ENCODE measurements at regions not wholly inside any gene's neighbourhood (a gene's known extent, or its start where the extent isn't known, plus 50 kb on each side); places are given as distances from the start of the nearest gene placed in this dataset.

DNA sequence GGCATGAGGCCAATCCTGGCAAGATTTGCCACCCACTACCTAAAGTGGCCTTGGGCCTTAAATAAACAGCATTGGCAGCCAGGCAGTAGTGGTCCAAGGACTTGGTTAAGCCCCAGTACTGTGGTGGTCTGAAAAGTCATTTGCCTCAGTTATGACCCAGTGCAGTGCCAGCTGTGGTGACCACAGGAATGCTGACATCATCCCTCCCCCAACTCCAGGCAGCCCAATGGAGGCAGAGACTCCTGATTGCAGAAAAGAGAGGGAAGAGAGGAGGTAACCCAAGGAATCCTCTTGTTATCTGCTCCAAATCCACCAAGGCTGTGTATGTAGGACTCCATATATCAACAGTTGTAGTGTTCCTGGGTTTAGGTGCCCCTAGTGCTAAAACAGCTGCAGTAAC, 883.6 kb downstream of the SQOR start:
- DNase-seq, result no peak
- ATAC-seq, result no peak
- H3K4me3 Mint-ChIP-seq, result no peak overlapping the region
- H3K4me1 Mint-ChIP-seq, result no peaks in the 10 kb centered on the region
- H3K9me3 Mint-ChIP-seq, result peaks cover under 1 to 4% of the 10 kb centered on the region in 2 donors
- no peaks in the 10 kb centered on the region for H3K27me3 Mint-ChIP-seq
- no peak overlapping the region for H3K27ac Mint-ChIP-seq

- no peaks in the 10 kb centered on the region for H3K4me1 Mint-ChIP-seq
- no peak overlapping the region for H3K4me3 Mint-ChIP-seq
- DNase-seq, result no peak
- ATAC-seq, result no peak
- H3K9me3 Mint-ChIP-seq, result peaks cover 0 to 6% of the 10 kb centered on the region in 2 donors
- no peak overlapping the region for H3K27ac Mint-ChIP-seq
- no peaks in the 10 kb centered on the region for H3K27me3 Mint-ChIP-seq
Observed at GRCh38 chr15:46523701-46524100, 888.9 kb downstream of the SQOR start.

- Mint-ChIP-seq H3K4me1 (no peaks in the 10 kb centered on the region), H3K27ac (no peak overlapping the region), H3K27me3 (no peaks in the 10 kb centered on the region), H3K9me3 (peaks cover 0 to 6% of the 10 kb centered on the region in 2 donors), H3K4me3 (no peak overlapping the region)
- DNase-seq (no peak), ATAC-seq (no peak)
Observed at GRCh38 chr15:46525984-46526725, 891.3 kb downstream of the SQOR start.

GRCh38 chr15:46526726-46527110, 891.9 kb downstream of the SQOR start:
- no peaks in the 10 kb centered on the region for H3K4me1 Mint-ChIP-seq
- peaks cover 0 to 6% of the 10 kb centered on the region in 2 donors for H3K9me3 Mint-ChIP-seq
- no peak overlapping the region for H3K27ac Mint-ChIP-seq
- DNase-seq, result no peak
- H3K27me3 Mint-ChIP-seq, result no peaks in the 10 kb centered on the region
- no peak for ATAC-seq
- no peak overlapping the region for H3K4me3 Mint-ChIP-seq

DNA sequence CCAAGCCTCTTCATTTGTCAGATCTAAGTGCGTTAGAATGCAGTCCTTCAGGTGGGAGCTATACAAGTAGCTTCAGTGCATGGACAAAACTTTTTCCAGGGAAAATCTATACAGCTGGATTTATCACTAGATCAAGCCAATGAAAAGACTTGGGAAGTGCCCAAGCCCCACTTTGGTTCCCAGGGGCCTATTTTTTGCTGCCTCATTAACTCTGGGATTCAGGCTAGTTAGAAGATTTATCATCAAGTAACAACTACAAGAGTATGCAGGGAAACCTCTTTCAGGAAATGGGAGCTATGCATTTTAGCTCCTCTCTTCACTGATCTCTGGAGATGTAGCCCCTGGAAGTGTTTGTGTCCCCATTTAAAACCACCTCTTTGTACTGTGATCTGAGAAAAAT, 908.8 kb downstream of the SQOR start:
- H3K4me3 Mint-ChIP-seq, result no peak overlapping the region
- no peaks in the 10 kb centered on the region for H3K4me1 Mint-ChIP-seq
- H3K27me3 Mint-ChIP-seq, result no peaks in the 10 kb centered on the region
- ATAC-seq (no peak), DNase-seq (no peak)
- H3K9me3 Mint-ChIP-seq, result peaks cover 22 to 36% of the 10 kb centered on the region in 2 donors
- H3K27ac Mint-ChIP-seq, result no peak overlapping the region

- DNase-seq (no peak), ATAC-seq (no peak)
- Mint-ChIP-seq H3K27me3 (no peaks in the 10 kb centered on the region), H3K27ac (no peak overlapping the region), H3K9me3 (peaks cover 7 to 18% of the 10 kb centered on the region in 2 donors), H3K4me1 (no peaks in the 10 kb centered on the region), H3K4me3 (no peak overlapping the region)
Observed at GRCh38 chr15:46548989-46549388, 914.2 kb downstream of the SQOR start.

DNA sequence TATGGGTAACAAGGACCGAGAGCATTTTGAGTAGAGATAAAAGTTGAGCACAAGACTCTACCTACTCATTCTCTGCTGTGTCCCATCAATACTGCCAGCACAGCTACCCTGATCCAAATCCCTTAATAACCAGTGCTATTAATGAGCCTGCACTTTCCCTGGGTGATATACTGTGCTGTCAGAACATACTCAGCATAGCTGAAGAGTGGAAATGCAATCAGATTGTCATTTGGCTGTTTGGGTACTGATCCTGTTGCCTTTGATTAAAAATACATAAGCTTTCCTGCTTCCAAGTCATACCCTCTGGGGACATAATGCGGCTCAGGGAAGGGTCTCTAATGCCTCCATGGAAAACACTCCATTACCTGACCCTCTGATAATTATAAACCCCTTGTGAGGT, 917.5 kb downstream of the SQOR start:
- H3K27ac Mint-ChIP-seq, result no peak overlapping the region
- no peak overlapping the region for H3K4me3 Mint-ChIP-seq
- ATAC-seq, result no peak
- no peak for DNase-seq
- H3K4me1 Mint-ChIP-seq, result no peaks in the 10 kb centered on the region
- peaks cover 0 to 10% of the 10 kb centered on the region in 2 donors for H3K9me3 Mint-ChIP-seq
- no peaks in the 10 kb centered on the region for H3K27me3 Mint-ChIP-seq

DNA sequence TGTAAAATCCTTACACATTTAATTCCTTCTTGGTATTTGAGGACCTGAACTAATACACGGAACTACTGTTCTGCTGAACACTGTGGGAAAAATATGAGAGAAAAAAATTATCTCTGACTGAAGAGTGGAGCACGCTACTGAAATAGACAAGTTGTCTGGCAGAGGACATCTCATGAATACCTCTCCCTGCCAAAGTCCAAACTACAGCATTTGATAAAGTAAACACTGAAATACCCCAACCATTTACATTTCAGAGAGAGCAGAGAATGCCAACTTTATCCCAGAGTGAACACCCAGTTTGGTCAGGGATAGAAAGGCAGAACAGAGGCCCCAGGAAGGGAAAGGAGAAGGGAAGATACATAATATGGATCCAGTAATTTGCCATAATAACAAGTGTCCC, 920.7 kb downstream of the SQOR start:
- ATAC-seq (no peak), DNase-seq (no peak)
- Mint-ChIP-seq H3K4me3 (no peak overlapping the region), H3K27ac (no peak overlapping the region), H3K4me1 (no peaks in the 10 kb centered on the region), H3K9me3 (no peaks in the 10 kb centered on the region), H3K27me3 (no peaks in the 10 kb centered on the region)

DNA sequence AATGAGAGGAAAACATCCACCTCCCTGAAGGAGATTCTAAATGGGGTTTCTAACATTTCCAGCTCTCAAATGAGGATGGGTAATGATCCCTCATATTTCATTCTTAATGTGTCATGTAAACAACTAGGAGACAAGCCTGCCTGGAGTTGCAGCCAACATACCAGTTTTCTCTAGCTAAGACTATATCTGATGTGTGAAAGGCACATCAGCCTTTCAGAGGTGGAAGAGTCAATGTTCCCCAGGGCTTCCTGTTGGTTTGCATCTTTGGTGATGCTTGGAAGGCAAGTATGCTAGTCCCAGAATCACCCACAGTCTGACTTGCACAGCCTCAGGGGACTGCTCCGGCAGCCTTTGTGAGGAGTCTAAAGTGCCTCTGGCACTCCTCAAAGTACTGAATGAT, 921.2 kb downstream of the SQOR start:
- no peak overlapping the region for H3K4me3 Mint-ChIP-seq
- DNase-seq (no peak), ATAC-seq (no peak)
- H3K9me3 Mint-ChIP-seq, result peaks cover under 1 to 2% of the 10 kb centered on the region in 2 donors
- H3K27me3 Mint-ChIP-seq, result no peaks in the 10 kb centered on the region
- H3K27ac Mint-ChIP-seq, result no peak overlapping the region
- no peaks in the 10 kb centered on the region for H3K4me1 Mint-ChIP-seq

- no peak overlapping the region for H3K4me3 Mint-ChIP-seq
- ATAC-seq, result no peak
- H3K27ac Mint-ChIP-seq, result no peak overlapping the region
- H3K27me3 Mint-ChIP-seq, result no peaks in the 10 kb centered on the region
- DNase-seq, result no peak
- H3K9me3 Mint-ChIP-seq, result peaks cover 6 to 7% of the 10 kb centered on the region in 2 donors
- no peaks in the 10 kb centered on the region for H3K4me1 Mint-ChIP-seq
Observed at GRCh38 chr15:46556559-46557379, 921.9 kb downstream of the SQOR start.

- Mint-ChIP-seq H3K9me3 (no peaks in the 10 kb centered on the region), H3K27me3 (no peaks in the 10 kb centered on the region), H3K27ac (no peak overlapping the region), H3K4me1 (no peaks in the 10 kb centered on the region), H3K4me3 (no peak overlapping the region)
- ATAC-seq (no peak), DNase-seq (no peak)
Observed at GRCh38 chr15:46567968-46568367, 933.1 kb downstream of the SQOR start.

- H3K27ac Mint-ChIP-seq, result no peak overlapping the region
- DNase-seq (no peak), ATAC-seq (no peak)
- no peak overlapping the region for H3K4me3 Mint-ChIP-seq
- H3K9me3 Mint-ChIP-seq, result peaks cover 0 to 3% of the 10 kb centered on the region in 2 donors
- H3K27me3 Mint-ChIP-seq, result no peaks in the 10 kb centered on the region
- H3K4me1 Mint-ChIP-seq, result no peaks in the 10 kb centered on the region
Observed at GRCh38 chr15:46569781-46570180, 935.0 kb downstream of the SQOR start.

DNA sequence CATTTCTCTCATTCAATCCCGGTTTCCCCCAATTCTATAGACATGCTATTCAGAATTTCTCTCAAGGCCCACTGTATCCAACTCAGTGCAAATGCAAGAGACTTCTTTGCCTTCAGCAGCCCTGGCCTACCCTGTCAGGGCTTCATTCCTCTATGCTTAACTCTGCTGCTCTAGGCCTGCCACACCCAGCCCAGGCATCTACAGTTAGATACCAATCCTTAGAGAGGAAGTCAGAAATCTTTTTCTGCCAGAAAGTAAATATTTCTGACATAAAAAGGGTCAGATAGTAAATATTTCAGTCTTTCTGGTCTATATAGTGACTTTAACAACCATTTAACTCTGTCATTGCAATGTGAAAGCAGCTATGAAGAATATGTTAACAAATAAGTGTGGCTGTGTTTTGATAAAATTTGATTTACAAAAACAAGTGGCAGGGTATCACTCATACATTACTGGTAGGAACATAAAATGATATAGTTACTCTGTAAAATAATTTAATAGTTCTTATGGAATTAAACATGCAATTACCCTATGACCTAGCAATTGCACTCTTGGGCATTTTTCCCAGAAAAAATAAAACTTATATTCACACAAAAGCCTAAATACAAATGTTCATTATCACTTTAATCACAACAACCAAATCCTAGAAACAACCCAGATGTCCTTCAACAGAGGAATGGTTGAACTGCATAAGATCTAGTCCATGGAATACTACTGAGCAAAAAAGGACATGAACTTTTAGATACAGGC, 942.0 kb downstream of the SQOR start:
- no peaks in the 10 kb centered on the region for H3K4me1 Mint-ChIP-seq
- DNase-seq, result no peak
- no peak for ATAC-seq

DNA sequence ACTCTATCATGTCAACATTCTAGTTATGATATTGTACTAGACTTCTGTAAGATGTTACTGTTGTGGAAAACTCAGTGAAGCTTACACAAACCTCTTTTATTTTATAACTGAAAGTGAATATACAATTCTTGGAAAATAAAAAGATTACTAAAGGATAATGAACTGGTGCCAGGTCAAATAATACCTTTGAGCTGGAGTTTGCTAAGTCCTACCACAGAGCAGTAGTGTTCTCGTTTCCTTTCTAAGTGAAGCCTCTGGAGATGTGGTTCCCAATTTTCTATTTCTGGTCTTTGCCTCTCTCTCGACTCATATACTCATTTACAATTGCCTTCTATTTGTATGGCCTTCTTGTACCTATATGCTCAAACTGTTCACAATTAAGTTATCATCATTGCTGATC, 942.9 kb downstream of the SQOR start:
- Mint-ChIP-seq H3K27ac (no peak overlapping the region), H3K27me3 (no peaks in the 10 kb centered on the region), H3K9me3 (peaks cover 5 to 8% of the 10 kb centered on the region in 2 donors), H3K4me1 (no peaks in the 10 kb centered on the region), H3K4me3 (no peak overlapping the region)
- ATAC-seq (no peak), DNase-seq (no peak)

More for the DNA sequence above, 942.0 kb downstream of the SQOR start:
- H3K9me3 Mint-ChIP-seq, result peaks cover 5 to 8% of the 10 kb centered on the region in 2 donors
- no peak overlapping the region for H3K27ac Mint-ChIP-seq
- H3K4me3 Mint-ChIP-seq, result no peak overlapping the region
- H3K27me3 Mint-ChIP-seq, result no peaks in the 10 kb centered on the region

DNA sequence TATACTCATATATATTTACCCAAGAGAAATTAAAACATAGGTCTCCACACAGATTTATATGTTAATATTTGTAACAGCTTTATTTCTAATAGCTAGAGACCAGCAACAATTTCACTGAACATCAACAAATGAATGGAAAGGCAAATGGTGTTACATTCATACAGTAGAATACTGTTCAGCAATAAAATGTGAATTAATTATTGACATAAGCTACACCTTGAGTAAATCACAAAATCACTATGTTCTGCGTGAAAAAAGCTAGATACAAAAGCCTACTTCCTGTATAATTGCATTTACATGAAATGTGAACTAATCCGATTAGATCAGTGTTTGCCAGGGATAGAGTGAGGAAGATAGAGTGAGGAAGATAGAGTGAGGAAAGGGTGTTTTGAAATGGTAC, 945.7 kb downstream of the SQOR start:
- H3K9me3 Mint-ChIP-seq, result peaks cover 0 to 5% of the 10 kb centered on the region in 2 donors
- DNase-seq (no peak), ATAC-seq (no peak)
- H3K27ac Mint-ChIP-seq, result no peak overlapping the region
- H3K27me3 Mint-ChIP-seq, result no peaks in the 10 kb centered on the region
- no peak overlapping the region for H3K4me3 Mint-ChIP-seq
- H3K4me1 Mint-ChIP-seq, result no peaks in the 10 kb centered on the region

DNA sequence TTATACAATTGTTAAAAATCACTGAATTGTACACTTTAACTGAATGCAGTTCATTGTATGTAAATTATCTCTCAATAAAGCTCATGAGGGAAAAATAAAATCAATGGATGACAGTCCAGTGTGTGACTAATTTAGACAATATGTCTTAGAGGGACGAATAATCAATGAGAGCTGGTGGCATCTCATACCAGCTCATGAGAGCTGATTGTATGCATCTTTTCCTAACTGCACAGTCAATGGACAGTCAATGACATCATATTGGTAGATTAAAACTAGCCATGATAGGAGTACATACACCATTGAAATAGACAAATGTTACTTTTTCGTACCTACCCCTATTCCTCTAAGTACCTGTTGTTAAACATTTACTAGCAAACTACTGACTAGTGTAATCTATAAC, 946.1 kb downstream of the SQOR start:
- H3K4me3 Mint-ChIP-seq, result no peak overlapping the region

More for the DNA sequence above, 946.1 kb downstream of the SQOR start:
- H3K27me3 Mint-ChIP-seq, result no peaks in the 10 kb centered on the region
- ATAC-seq (no peak), DNase-seq (no peak)
- H3K4me1 Mint-ChIP-seq, result no peaks in the 10 kb centered on the region
- no peak overlapping the region for H3K27ac Mint-ChIP-seq
- H3K9me3 Mint-ChIP-seq, result peaks cover 0 to 5% of the 10 kb centered on the region in 2 donors

Measured in stimulated activated naive CD8-positive, alpha-beta T cell treated with anti-CD3 and anti-CD28 coated beads, Interleukin-15, amount 100 ng/mL, for 72 hours (primary cell).